D721Med (cell line): ENCODE measurements at regions not wholly inside any gene's neighbourhood (a gene's known extent, or its start where the extent isn't known, plus 50 kb on each side); places are given as distances from the start of the nearest gene placed in this dataset.

ENCODE experiments used
- DNase-seq: peaks from one replicate; pipeline ENCODE4 v3.0.0; 2011; ENCODE audit warnings: low spot score; ENCODE audit not compliant: insufficient read length
- FAIRE-seq: peaks from 2 replicates; lab custom pipeline; 2011; peaks lifted over from hg19 to GRCh38; lab: Jason Lieb, UNC
- TF ChIP-seq, protein P1 (sequence below): IDR thresholded peaks from 2 replicates; pipeline ENCODE4 v1.5.1; 2012; ENCODE audit warnings: mild to moderate bottlenecking, control low read depth; ENCODE audit not compliant: insufficient read depth; ENCODE audit errors: missing control alignments

- TF ChIP-seq, protein P1, sequence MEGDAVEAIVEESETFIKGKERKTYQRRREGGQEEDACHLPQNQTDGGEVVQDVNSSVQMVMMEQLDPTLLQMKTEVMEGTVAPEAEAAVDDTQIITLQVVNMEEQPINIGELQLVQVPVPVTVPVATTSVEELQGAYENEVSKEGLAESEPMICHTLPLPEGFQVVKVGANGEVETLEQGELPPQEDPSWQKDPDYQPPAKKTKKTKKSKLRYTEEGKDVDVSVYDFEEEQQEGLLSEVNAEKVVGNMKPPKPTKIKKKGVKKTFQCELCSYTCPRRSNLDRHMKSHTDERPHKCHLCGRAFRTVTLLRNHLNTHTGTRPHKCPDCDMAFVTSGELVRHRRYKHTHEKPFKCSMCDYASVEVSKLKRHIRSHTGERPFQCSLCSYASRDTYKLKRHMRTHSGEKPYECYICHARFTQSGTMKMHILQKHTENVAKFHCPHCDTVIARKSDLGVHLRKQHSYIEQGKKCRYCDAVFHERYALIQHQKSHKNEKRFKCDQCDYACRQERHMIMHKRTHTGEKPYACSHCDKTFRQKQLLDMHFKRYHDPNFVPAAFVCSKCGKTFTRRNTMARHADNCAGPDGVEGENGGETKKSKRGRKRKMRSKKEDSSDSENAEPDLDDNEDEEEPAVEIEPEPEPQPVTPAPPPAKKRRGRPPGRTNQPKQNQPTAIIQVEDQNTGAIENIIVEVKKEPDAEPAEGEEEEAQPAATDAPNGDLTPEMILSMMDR, result no peak
- no peak for DNase-seq
- FAIRE-seq, result no peak
Observed at GRCh38 chr5:108432024-108432423, 50.1 kb upstream of the FBXL17 start.
